HL-60/S4 treated with phorbol 12-myristate 13-acetate at 8.2 ng/mL for 4 days and 3 days (cell line): ENCODE measurements at regions not wholly inside any gene's neighbourhood (a gene's known extent, or its start where the extent isn't known, plus 50 kb on each side); places are given as distances from the start of the nearest gene placed in this dataset.

ENCODE experiments used
- in situ Hi-C: fragments of 300-500 bp; cut with MboI; formaldehyde crosslinking; loops from 2 replicates; pipeline ENCODE4 v1.15.0; 2022; ENCODE audit warnings: low sequenced_read_pairs

GRCh38 chr22:34951212-34951611, 114.7 kb upstream of the ISX start:
- in situ Hi-C loops, result no loop called here

GRCh38 chr22:34960005-34960404, 106.0 kb upstream of the ISX start:
- in situ Hi-C loops, result no loop called here

- in situ Hi-C loops, result no loop called here
Measured at GRCh38 chr22:34966980-34967565, 98.9 kb upstream of the ISX start.

GRCh38 chr22:34969001-34969790, 96.8 kb upstream of the ISX start:
- in situ Hi-C loops, result no loop called here

GRCh38 chr22:34971456-34971855, 94.5 kb upstream of the ISX start:
- in situ Hi-C loops, result no loop called here

GRCh38 chr22:34972191-34972897, 93.6 kb upstream of the ISX start:
- in situ Hi-C loops, result no loop called here

- in situ Hi-C loops, result no loop called here
Measured at GRCh38 chr22:34973016-34973415, 92.9 kb upstream of the ISX start.

- in situ Hi-C loops, result no loop called here
Measured at GRCh38 chr22:34973926-34974325, 92.0 kb upstream of the ISX start.

GRCh38 chr22:34975721-34976120, 90.2 kb upstream of the ISX start:
- in situ Hi-C loops, result no loop called here

GRCh38 chr22:34976474-34976873, 89.5 kb upstream of the ISX start:
- in situ Hi-C loops, result no loop called here

GRCh38 chr22:34976886-34977285, 89.1 kb upstream of the ISX start:
- in situ Hi-C loops, result no loop called here

- in situ Hi-C loops, result no loop called here
Measured at GRCh38 chr22:34986523-34986922, 79.4 kb upstream of the ISX start.

GRCh38 chr22:34992672-34993071, 73.3 kb upstream of the ISX start:
- in situ Hi-C loops, result no loop called here

- in situ Hi-C loops, result no loop called here
Measured at GRCh38 chr22:34993548-34993947, 72.4 kb upstream of the ISX start.

GRCh38 chr22:34997633-34998299, 68.2 kb upstream of the ISX start:
- in situ Hi-C loops, result no loop called here

GRCh38 chr22:34998921-34999320, 67.0 kb upstream of the ISX start:
- in situ Hi-C loops, result no loop called here

- in situ Hi-C loops, result no loop called here
Measured at GRCh38 chr22:35008213-35008612, 57.7 kb upstream of the ISX start.

GRCh38 chr22:35010543-35010942, 55.4 kb upstream of the ISX start:
- in situ Hi-C loops, result no loop called here

- in situ Hi-C loops, result no loop called here
Measured at GRCh38 chr22:35014812-35015211, 51.1 kb upstream of the ISX start.
